ENCODE measurements at regions not wholly inside any gene's neighbourhood (a gene's known extent, or its start where the extent isn't known, plus 50 kb on each side); places are given as distances from the start of the nearest gene placed in this dataset.

GRCh38 chr18:4582431-4583335 is 127.6 kb upstream of the DLGAP1 start:
- H3K4ac ChIP-seq (ENCODE audit: low read depth in 1 of 2, low read length in 2 of 2), result no peak overlapping the region
- DNase-seq, result no peak

GRCh38 chr18:4581966-4582365 is 126.9 kb upstream of the DLGAP1 start:
- no peak overlapping the region for H3K4me2 ChIP-seq (ENCODE audit: low read length, poor library complexity, severe bottlenecking)
- no peak overlapping the region for H3K4me3 ChIP-seq (ENCODE audit: insufficient read depth in 1 of 2, low read depth in 1 of 2, low read length in 2 of 2)
- no peaks in the 10 kb centered on the region for H3K4me1 ChIP-seq (ENCODE audit: control insufficient read depth, insufficient read depth, low read depth, low read length)
- no peak overlapping the region for H3K18ac ChIP-seq (ENCODE audit: low read depth in 1 of 2, low read length in 2 of 2)
- H2BK5ac ChIP-seq (ENCODE audit: low read depth, low read length, poor library complexity, severe bottlenecking), result no peak overlapping the region
- H4K8ac ChIP-seq (ENCODE audit: low read length), result no peak overlapping the region
- no peak overlapping the region for H2AK5ac ChIP-seq (ENCODE audit: low read length, severe bottlenecking)
- H3K4ac ChIP-seq (ENCODE audit: low read depth in 1 of 2, low read length in 2 of 2), result no peak overlapping the region
- H3K9ac ChIP-seq (ENCODE audit: low read length), result no peak overlapping the region
- no peaks in the 10 kb centered on the region for H3K79me1 ChIP-seq (replicated peaks; ENCODE audit: low read length, poor library complexity, severe bottlenecking)
- no peak overlapping the region for H2BK120ac ChIP-seq (ENCODE audit: low read depth, low read length)
- H3K9me3 ChIP-seq (ENCODE audit: control insufficient read depth, low read length), result peaks cover 35% of the 10 kb centered on the region
- no peak overlapping the region for H4K91ac ChIP-seq (ENCODE audit: low read length)
- no peak overlapping the region for H2BK15ac ChIP-seq (ENCODE audit: low read depth, poor library complexity, severe bottlenecking)
- no peak for DNase-seq
- no peaks in the 10 kb centered on the region for H3K36me3 ChIP-seq (ENCODE audit: control insufficient read depth in 1 of 2, insufficient read depth in 2 of 2, low read depth in 1 of 2, low read length in 2 of 2)
- H3K14ac ChIP-seq (ENCODE audit: low read length in 2 of 2), result no peak overlapping the region
- H3K27me3 ChIP-seq (ENCODE audit: control insufficient read depth in 1 of 2, insufficient read depth in 1 of 2, low read length in 2 of 2), result no peaks in the 10 kb centered on the region
- 76% methylated on average over 2 of the region's 2 CpGs for WGBS
- H3K23ac ChIP-seq (ENCODE audit: low read length in 2 of 2), result no peak overlapping the region
- H3K27ac ChIP-seq (ENCODE audit: low read length, poor library complexity, severe bottlenecking), result no peak overlapping the region
- no peak overlapping the region for H2AFZ ChIP-seq (ENCODE audit: low read depth, low read length)
- H2BK12ac ChIP-seq (ENCODE audit: low read length in 2 of 2), result no peak overlapping the region

More at GRCh38 chr18:4582431-4583335, 127.6 kb upstream of the DLGAP1 start:
- no peak overlapping the region for H4K91ac ChIP-seq (ENCODE audit: low read length)
- H2BK12ac ChIP-seq (ENCODE audit: low read length in 2 of 2), result no peak overlapping the region
- no peaks in the 10 kb centered on the region for H3K4me1 ChIP-seq (ENCODE audit: control insufficient read depth, insufficient read depth, low read depth, low read length)
- H2BK15ac ChIP-seq (ENCODE audit: low read depth, poor library complexity, severe bottlenecking), result no peak overlapping the region
- H3K79me1 ChIP-seq (replicated peaks; ENCODE audit: low read length, poor library complexity, severe bottlenecking), result no peaks in the 10 kb centered on the region
- H3K23ac ChIP-seq (ENCODE audit: low read length in 2 of 2), result no peak overlapping the region
- 54% methylated on average over 3 of the region's 3 CpGs for WGBS
- H3K9me3 ChIP-seq (ENCODE audit: control insufficient read depth, low read length), result peaks cover 27% of the 10 kb centered on the region
- H2AK5ac ChIP-seq (ENCODE audit: low read length, severe bottlenecking), result no peak overlapping the region
- H3K4me3 ChIP-seq (ENCODE audit: insufficient read depth in 1 of 2, low read depth in 1 of 2, low read length in 2 of 2), result no peak overlapping the region
- no peak overlapping the region for H3K14ac ChIP-seq (ENCODE audit: low read length in 2 of 2)
- no peak overlapping the region for H3K9ac ChIP-seq (ENCODE audit: low read length)
- H3K36me3 ChIP-seq (ENCODE audit: control insufficient read depth in 1 of 2, insufficient read depth in 2 of 2, low read depth in 1 of 2, low read length in 2 of 2), result no peaks in the 10 kb centered on the region
- no peak overlapping the region for H3K27ac ChIP-seq (ENCODE audit: low read length, poor library complexity, severe bottlenecking)
- H2BK5ac ChIP-seq (ENCODE audit: low read depth, low read length, poor library complexity, severe bottlenecking), result no peak overlapping the region
- H3K27me3 ChIP-seq (ENCODE audit: control insufficient read depth in 1 of 2, insufficient read depth in 1 of 2, low read length in 2 of 2), result no peaks in the 10 kb centered on the region
- H2AFZ ChIP-seq (ENCODE audit: low read depth, low read length), result no peak overlapping the region
- no peak overlapping the region for H3K18ac ChIP-seq (ENCODE audit: low read depth in 1 of 2, low read length in 2 of 2)
- no peak overlapping the region for H2BK120ac ChIP-seq (ENCODE audit: low read depth, low read length)
- H3K4me2 ChIP-seq (ENCODE audit: low read length, poor library complexity, severe bottlenecking), result no peak overlapping the region
- no peak overlapping the region for H4K8ac ChIP-seq (ENCODE audit: low read length)

DNA sequence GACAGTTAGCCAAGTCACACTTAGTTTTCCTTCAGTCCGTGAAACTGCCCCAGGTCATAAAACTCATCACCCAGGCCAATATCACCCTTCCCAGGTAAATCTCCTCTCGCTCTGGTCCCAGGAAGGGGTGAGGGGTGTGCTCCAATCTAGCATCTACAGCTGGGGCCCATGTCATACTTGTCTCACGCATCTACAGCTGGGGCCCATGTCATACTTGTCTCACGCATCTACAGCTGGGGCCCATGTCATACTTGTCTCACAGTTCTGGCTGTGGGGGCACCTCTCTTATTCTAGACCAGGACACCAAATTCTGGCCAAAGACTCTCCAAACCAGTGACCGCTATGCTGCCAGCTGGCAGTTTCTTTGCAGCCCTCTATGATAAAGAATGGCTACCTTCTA is 123.3 kb upstream of the DLGAP1 start:
- no peak for DNase-seq
- H3K36me3 ChIP-seq (ENCODE audit: control insufficient read depth in 1 of 2, insufficient read depth in 2 of 2, low read depth in 1 of 2, low read length in 2 of 2), result no peaks in the 10 kb centered on the region
- H4K8ac ChIP-seq (ENCODE audit: low read length), result no peak overlapping the region
- no peak overlapping the region for H2BK120ac ChIP-seq (ENCODE audit: low read depth, low read length)
- no peak overlapping the region for H4K91ac ChIP-seq (ENCODE audit: low read length)
- no peak overlapping the region for H3K9ac ChIP-seq (ENCODE audit: low read length)
- H3K4me3 ChIP-seq (ENCODE audit: insufficient read depth in 1 of 2, low read depth in 1 of 2, low read length in 2 of 2), result no peak overlapping the region
- WGBS, result 74% methylated on average over 5 of the region's 5 CpGs
- H3K14ac ChIP-seq (ENCODE audit: low read length in 2 of 2), result no peak overlapping the region
- no peaks in the 10 kb centered on the region for H3K4me1 ChIP-seq (ENCODE audit: control insufficient read depth, insufficient read depth, low read depth, low read length)
- no peaks in the 10 kb centered on the region for H3K79me1 ChIP-seq (replicated peaks; ENCODE audit: low read length, poor library complexity, severe bottlenecking)
- H3K27ac ChIP-seq (ENCODE audit: low read length, poor library complexity, severe bottlenecking), result no peak overlapping the region
- no peak overlapping the region for H3K18ac ChIP-seq (ENCODE audit: low read depth in 1 of 2, low read length in 2 of 2)
- H3K23ac ChIP-seq (ENCODE audit: low read length in 2 of 2), result no peak overlapping the region
- H2BK15ac ChIP-seq (ENCODE audit: low read depth, poor library complexity, severe bottlenecking), result no peak overlapping the region
- H2AFZ ChIP-seq (ENCODE audit: low read depth, low read length), result no peak overlapping the region
- no peak overlapping the region for H3K4ac ChIP-seq (ENCODE audit: low read depth in 1 of 2, low read length in 2 of 2)
- no peaks in the 10 kb centered on the region for H3K27me3 ChIP-seq (ENCODE audit: control insufficient read depth in 1 of 2, insufficient read depth in 1 of 2, low read length in 2 of 2)
- no peak overlapping the region for H3K4me2 ChIP-seq (ENCODE audit: low read length, poor library complexity, severe bottlenecking)
- peaks cover 52% of the 10 kb centered on the region for H3K9me3 ChIP-seq (ENCODE audit: control insufficient read depth, low read length)
- H2AK5ac ChIP-seq (ENCODE audit: low read length, severe bottlenecking), result no peak overlapping the region
- H2BK5ac ChIP-seq (ENCODE audit: low read depth, low read length, poor library complexity, severe bottlenecking), result no peak overlapping the region
- no peak overlapping the region for H2BK12ac ChIP-seq (ENCODE audit: low read length in 2 of 2)

DNA sequence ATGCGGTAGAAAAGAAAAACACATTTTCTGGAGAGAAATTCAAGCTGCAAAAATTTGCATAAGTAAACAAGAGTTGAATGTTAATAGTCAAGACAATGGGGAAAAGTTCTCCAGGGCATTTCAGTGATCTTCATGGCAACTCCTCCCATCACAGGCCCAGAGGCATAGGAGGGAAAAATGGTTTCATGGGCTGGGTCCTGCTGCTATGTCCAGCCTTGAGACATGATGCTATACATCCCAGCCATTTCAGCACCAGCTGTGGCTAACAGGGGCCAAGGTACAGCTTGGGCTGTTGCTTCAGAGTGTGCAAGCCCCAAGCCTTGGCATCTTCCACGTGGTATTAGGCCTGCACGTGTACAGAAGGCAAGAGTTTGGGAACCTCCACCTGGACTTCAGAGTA is 118.6 kb upstream of the DLGAP1 start:
- 62% methylated on average over 3 of the region's 3 CpGs for WGBS
- Histone ChIP-seq H3K36me3 (ENCODE audit: control insufficient read depth in 1 of 2, insufficient read depth in 2 of 2, low read depth in 1 of 2, low read length in 2 of 2) (no peaks in the 10 kb centered on the region), H3K4me1 (ENCODE audit: control insufficient read depth, insufficient read depth, low read depth, low read length) (no peaks in the 10 kb centered on the region), H3K4me3 (ENCODE audit: insufficient read depth in 1 of 2, low read depth in 1 of 2, low read length in 2 of 2) (no peak overlapping the region), H2AK5ac (ENCODE audit: low read length, severe bottlenecking) (no peak overlapping the region), H3K18ac (ENCODE audit: low read depth in 1 of 2, low read length in 2 of 2) (no peak overlapping the region), H2BK120ac (ENCODE audit: low read depth, low read length) (no peak overlapping the region), H3K23ac (ENCODE audit: low read length in 2 of 2) (no peak overlapping the region), H3K4me2 (ENCODE audit: low read length, poor library complexity, severe bottlenecking) (no peak overlapping the region), H3K14ac (ENCODE audit: low read length in 2 of 2) (no peak overlapping the region), H3K27me3 (ENCODE audit: control insufficient read depth in 1 of 2, insufficient read depth in 1 of 2, low read length in 2 of 2) (no peaks in the 10 kb centered on the region), H3K79me1 (replicated peaks; ENCODE audit: low read length, poor library complexity, severe bottlenecking) (no peaks in the 10 kb centered on the region), H4K91ac (ENCODE audit: low read length) (no peak overlapping the region), H4K8ac (ENCODE audit: low read length) (no peak overlapping the region), H3K9ac (ENCODE audit: low read length) (no peak overlapping the region), H2BK12ac (ENCODE audit: low read length in 2 of 2) (no peak overlapping the region), H3K27ac (ENCODE audit: low read length, poor library complexity, severe bottlenecking) (no peak overlapping the region), H3K9me3 (ENCODE audit: control insufficient read depth, low read length) (peaks cover 44% of the 10 kb centered on the region), H2AFZ (ENCODE audit: low read depth, low read length) (no peak overlapping the region), H2BK5ac (ENCODE audit: low read depth, low read length, poor library complexity, severe bottlenecking) (no peak overlapping the region), H2BK15ac (ENCODE audit: low read depth, poor library complexity, severe bottlenecking) (no peak overlapping the region), H3K4ac (ENCODE audit: low read depth in 1 of 2, low read length in 2 of 2) (no peak overlapping the region)
- no peak for DNase-seq

Data from mesenchymal stem cell (in vitro differentiated cells and primary cell).